ENCODE measurements at regions not wholly inside any gene's neighbourhood (a gene's known extent, or its start where the extent isn't known, plus 50 kb on each side); places are given as distances from the start of the nearest gene placed in this dataset.

DNA sequence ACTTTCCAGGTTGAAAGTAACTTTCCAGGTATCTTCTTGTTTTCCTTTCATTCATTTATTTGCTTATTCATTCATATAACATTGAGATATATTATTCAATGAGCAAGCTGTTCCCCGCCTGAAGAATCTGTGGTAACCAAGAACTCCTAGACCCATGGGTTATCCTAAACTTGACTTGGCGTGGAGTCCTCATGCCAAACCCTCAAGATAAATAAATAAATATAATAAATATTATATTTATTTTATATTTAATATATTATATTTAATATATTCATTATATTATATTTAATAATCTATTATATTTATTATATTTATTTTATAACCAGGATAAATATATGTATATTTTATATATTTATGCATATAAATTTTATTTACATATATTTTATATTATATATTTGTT lies 674.8 kb downstream of the SUCLG1 start:
- no peak for TF ChIP-seq CTCF (IDR thresholded peaks at IDR 0.05)
- TF ChIP-seq POLR2A (IDR thresholded peaks at IDR 0.05), result no peak

Data from body of pancreas (tissue), 4 donors.